ENCODE measurements at regions not wholly inside any gene's neighbourhood (a gene's known extent, or its start where the extent isn't known, plus 50 kb on each side); places are given as distances from the start of the nearest gene placed in this dataset.
A peak's percentile ranks its signal among the peaks of the same experiment; 100 is the strongest.

DNA sequence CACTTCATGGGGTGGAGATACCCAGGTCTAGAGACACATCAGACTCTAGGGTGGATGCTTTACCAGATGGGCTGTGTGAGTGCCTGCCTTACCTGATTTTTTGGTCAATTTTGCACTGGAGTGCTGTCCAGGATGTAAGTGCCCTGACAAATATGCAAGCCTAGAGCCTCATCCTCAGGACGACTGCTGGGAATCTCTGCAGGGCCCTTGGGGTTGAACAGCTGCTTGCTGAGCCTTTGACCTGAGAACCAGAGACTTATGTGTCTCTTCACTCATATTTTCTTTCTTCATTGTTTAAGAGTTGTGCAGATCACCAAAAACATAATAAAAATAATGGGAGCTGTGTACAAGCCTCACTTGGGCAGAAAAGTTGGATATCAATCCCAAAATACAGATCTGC lies 551.5 kb upstream of the ATP2B1 start:
- no peak for DNase-seq (ENCODE audit: low read depth)
- TF ChIP-seq CTCF (IDR thresholded peaks at IDR 0.05; ENCODE audit: low read length, missing control alignments) = no peak

GRCh38 chr12:90257927-90258624 lies 549.4 kb upstream of the ATP2B1 start:
- TF ChIP-seq CTCF (IDR thresholded peaks at IDR 0.05; ENCODE audit: low read length, missing control alignments) = no peak
- no peak for DNase-seq (ENCODE audit: low read depth)
- H3K4me3 ChIP-seq (replicated peaks; ENCODE audit: low read depth, low read length) = no peak overlapping the region

More for the DNA sequence above, 551.5 kb upstream of the ATP2B1 start:
- no peak overlapping the region for H3K4me3 ChIP-seq (replicated peaks; ENCODE audit: low read depth, low read length)

DNA sequence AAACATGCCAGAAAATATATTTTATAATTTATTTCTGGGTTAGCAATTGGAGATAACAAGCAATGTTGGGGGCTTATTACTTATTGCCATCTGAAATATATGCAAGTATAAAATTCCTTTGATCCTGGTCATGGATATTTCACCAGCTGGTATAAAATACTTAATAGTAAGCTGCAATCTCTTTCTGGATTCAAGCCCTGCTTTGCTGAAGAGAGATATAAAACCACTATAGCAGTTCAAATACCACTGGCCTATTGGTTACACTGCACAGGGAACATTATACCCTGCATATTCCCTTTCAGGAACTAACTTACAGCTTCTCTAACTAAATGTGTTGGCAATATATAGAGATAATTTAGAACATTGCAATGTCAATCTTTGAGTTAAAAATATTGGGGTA lies 546.2 kb upstream of the ATP2B1 start:
- TF ChIP-seq CTCF (IDR thresholded peaks at IDR 0.05; ENCODE audit: low read length, missing control alignments) = no peak

GRCh38 chr12:90253674-90254181 lies 545.1 kb upstream of the ATP2B1 start:
- no peak overlapping the region for H3K4me3 ChIP-seq (replicated peaks; ENCODE audit: low read depth, low read length)

More for the DNA sequence above, 546.2 kb upstream of the ATP2B1 start:
- no peak overlapping the region for H3K4me3 ChIP-seq (replicated peaks; ENCODE audit: low read depth, low read length)
- no peak for DNase-seq (ENCODE audit: low read depth)

GRCh38 chr12:90253136-90253535 lies 544.5 kb upstream of the ATP2B1 start:
- no peak for DNase-seq (ENCODE audit: low read depth)
- no peak overlapping the region for H3K4me3 ChIP-seq (replicated peaks; ENCODE audit: low read depth, low read length)
- TF ChIP-seq CTCF (IDR thresholded peaks at IDR 0.05; ENCODE audit: low read length, missing control alignments) = no peak

More at GRCh38 chr12:90253674-90254181, 545.1 kb upstream of the ATP2B1 start:
- peak; percentile 91 for DNase-seq (ENCODE audit: low read depth)
- TF ChIP-seq CTCF (IDR thresholded peaks at IDR 0.05; ENCODE audit: low read length, missing control alignments) = peak; percentile 33

DNA sequence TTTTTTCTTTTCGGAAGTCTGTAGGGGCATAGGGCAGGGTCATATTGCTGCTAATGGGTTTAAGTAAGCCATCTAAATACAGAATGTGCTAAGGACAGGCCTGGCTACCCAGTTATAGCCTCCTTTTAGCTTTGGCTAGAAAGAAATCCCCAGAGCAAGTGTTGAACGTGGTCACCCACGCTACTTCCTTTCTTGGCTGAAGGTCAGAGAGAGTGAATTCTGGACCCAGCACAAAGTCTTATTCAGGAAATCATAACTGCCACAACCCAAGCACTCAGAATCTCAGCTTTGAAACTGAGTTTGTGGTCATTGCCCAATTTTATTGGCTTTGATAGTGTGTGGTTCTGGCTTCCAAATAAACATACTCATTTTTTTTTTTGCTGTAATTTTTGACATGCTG lies 542.1 kb upstream of the ATP2B1 start:
- TF ChIP-seq CTCF (IDR thresholded peaks at IDR 0.05; ENCODE audit: low read length, missing control alignments) = no peak
- DNase-seq (ENCODE audit: low read depth) = peak; percentile 76
- no peak overlapping the region for H3K4me3 ChIP-seq (replicated peaks; ENCODE audit: low read depth, low read length)

GRCh38 chr12:90250042-90250441 lies 541.4 kb upstream of the ATP2B1 start:
- DNase-seq (ENCODE audit: low read depth) = no peak
- no peak overlapping the region for H3K4me3 ChIP-seq (replicated peaks; ENCODE audit: low read depth, low read length)
- TF ChIP-seq CTCF (IDR thresholded peaks at IDR 0.05; ENCODE audit: low read length, missing control alignments) = no peak
